ENCODE measurements at regions not wholly inside any gene's neighbourhood (a gene's known extent, or its start where the extent isn't known, plus 50 kb on each side); places are given as distances from the start of the nearest gene placed in this dataset.

- no peak overlapping the region for H3K4me3 ChIP-seq (ENCODE audit: low read length)
- no peaks in the 10 kb centered on the region for H3K27me3 Mint-ChIP-seq (ENCODE audit: insufficient read depth)
- 100% methylated on average over 1 of the region's 1 CpG; no CpG with 5 or more reads in 1 of the 2 experiments for WGBS, 2 experiments (ENCODE audit: insufficient coverage in 1 of 2, insufficient read length in 1 of 2)
- TF ChIP-seq CTCF (conservative IDR thresholded peaks at IDR 0.05): no peak
- H3K9me3 ChIP-seq (ENCODE audit: control insufficient read depth, low read length): peaks cover 20% of the 10 kb centered on the region
- no peaks in the 10 kb centered on the region for H3K4me1 ChIP-seq (ENCODE audit: control insufficient read depth, insufficient read depth, low read length)
- H3K27me3 ChIP-seq (ENCODE audit: control insufficient read depth, insufficient read depth, low read length, poor library complexity, severe bottlenecking): no peaks in the 10 kb centered on the region
- H3K36me3 ChIP-seq (ENCODE audit: control insufficient read depth, insufficient read depth, low read length): no peaks in the 10 kb centered on the region
- peaks cover 27% of the 10 kb centered on the region for H3K36me3 Mint-ChIP-seq (ENCODE audit: low read depth)
- peaks cover 57% of the 10 kb centered on the region for H3K9me3 Mint-ChIP-seq
- H3K4me3 Mint-ChIP-seq: no peak overlapping the region
- H3K9ac ChIP-seq (ENCODE audit: extremely low read depth, low read length, poor library complexity, severe bottlenecking): no peak overlapping the region
- no peak for DNase-seq
- H3K27ac ChIP-seq (ENCODE audit: low read depth, low read length): no peak overlapping the region
- H3K4me1 Mint-ChIP-seq: no peaks in the 10 kb centered on the region
- H3K27ac Mint-ChIP-seq: no peak overlapping the region
Measured at GRCh38 chrX:55981603-55982002, 250.6 kb upstream of the KLF8 start.

- Histone ChIP-seq H3K36me3 (ENCODE audit: control insufficient read depth, insufficient read depth, low read length) (peaks cover 3% of the 10 kb centered on the region), H3K4me3 (ENCODE audit: low read length) (no peak overlapping the region), H3K9me3 (ENCODE audit: control insufficient read depth, low read length) (peaks cover 29% of the 10 kb centered on the region), H3K9ac (ENCODE audit: extremely low read depth, low read length, poor library complexity, severe bottlenecking) (no peak overlapping the region), H3K27ac (ENCODE audit: low read depth, low read length) (no peak overlapping the region), H3K27me3 (ENCODE audit: control insufficient read depth, insufficient read depth, low read length, poor library complexity, severe bottlenecking) (no peaks in the 10 kb centered on the region), H3K4me1 (ENCODE audit: control insufficient read depth, insufficient read depth, low read length) (no peaks in the 10 kb centered on the region)
- no peak overlapping the region for H3K27ac Mint-ChIP-seq
- WGBS, 2 experiments (ENCODE audit: insufficient coverage in 1 of 2, insufficient read length in 1 of 2): 65% methylated on average over 3 of the region's 3 CpGs; no CpG with 5 or more reads in 1 of the 2 experiments
- H3K9me3 Mint-ChIP-seq: peaks cover 81% of the 10 kb centered on the region
- no peak for TF ChIP-seq CTCF (conservative IDR thresholded peaks at IDR 0.05)
- DNase-seq: no peak
- H3K27me3 Mint-ChIP-seq (ENCODE audit: insufficient read depth): no peaks in the 10 kb centered on the region
- H3K36me3 Mint-ChIP-seq (ENCODE audit: low read depth): peaks cover 29% of the 10 kb centered on the region
- peaks cover 1% of the 10 kb centered on the region for H3K4me1 Mint-ChIP-seq
- H3K4me3 Mint-ChIP-seq: no peak overlapping the region
Measured at GRCh38 chrX:55996649-55997048, 235.5 kb upstream of the KLF8 start.

GRCh38 chrX:56000174-56000573 is 232.0 kb upstream of the KLF8 start:
- H3K27ac Mint-ChIP-seq: no peak overlapping the region

More at GRCh38 chrX:56000174-56000573, 232.0 kb upstream of the KLF8 start:
- Mint-ChIP-seq H3K36me3 (ENCODE audit: low read depth) (peaks cover 2% of the 10 kb centered on the region), H3K9me3 (peaks cover 64% of the 10 kb centered on the region), H3K4me3 (no peak overlapping the region), H3K4me1 (peaks cover 5% of the 10 kb centered on the region), H3K27me3 (ENCODE audit: insufficient read depth) (no peaks in the 10 kb centered on the region)
- Histone ChIP-seq H3K9ac (ENCODE audit: extremely low read depth, low read length, poor library complexity, severe bottlenecking) (no peak overlapping the region), H3K27me3 (ENCODE audit: control insufficient read depth, insufficient read depth, low read length, poor library complexity, severe bottlenecking) (no peaks in the 10 kb centered on the region), H3K27ac (ENCODE audit: low read depth, low read length) (no peak overlapping the region), H3K9me3 (ENCODE audit: control insufficient read depth, low read length) (no peaks in the 10 kb centered on the region), H3K4me1 (ENCODE audit: control insufficient read depth, insufficient read depth, low read length) (peaks cover 5% of the 10 kb centered on the region), H3K36me3 (ENCODE audit: control insufficient read depth, insufficient read depth, low read length) (no peaks in the 10 kb centered on the region), H3K4me3 (ENCODE audit: low read length) (no peak overlapping the region)
- WGBS, 2 experiments (ENCODE audit: insufficient coverage in 1 of 2, insufficient read length in 1 of 2): 80% methylated on average over 1 of the region's 1 CpG; no CpG with 5 or more reads in 1 of the 2 experiments
- TF ChIP-seq CTCF (conservative IDR thresholded peaks at IDR 0.05): no peak
- DNase-seq: no peak

Measured in endodermal cell (in vitro differentiated cells).